MG63 (cell line): ENCODE measurements at regions not wholly inside any gene's neighbourhood (a gene's known extent, or its start where the extent isn't known, plus 50 kb on each side); places are given as distances from the start of the nearest gene placed in this dataset.

Source experiments
- DNase-seq: peaks from one replicate; pipeline ENCODE4 v3.0.0-alpha.2; 2020
- H3K27me3 ChIP-seq: fragments of 250-450 bp; sonication (Bioruptor Pico); 2 replicates; pipeline ENCODE4 v1.5.1; 2020; ENCODE audit warnings: mild to moderate bottlenecking, moderate library complexity
- H3K36me3 ChIP-seq: fragments of 250-450 bp; sonication (Bioruptor Pico); 2 replicates; pipeline ENCODE4 v1.5.1; 2020; ENCODE audit warnings: mild to moderate bottlenecking, moderate library complexity
- H3K4me3 ChIP-seq: fragments of 250-450 bp; sonication (Bioruptor Pico); 2 replicates; pipeline ENCODE4 v1.5.1; 2020; ENCODE audit warnings: mild to moderate bottlenecking, moderate library complexity
- H3K9me3 ChIP-seq: fragments of 250-450 bp; sonication (Bioruptor Pico); 2 replicates; pipeline ENCODE4 v1.5.1; 2020; ENCODE audit warnings: mild to moderate bottlenecking, moderate library complexity

DNA sequence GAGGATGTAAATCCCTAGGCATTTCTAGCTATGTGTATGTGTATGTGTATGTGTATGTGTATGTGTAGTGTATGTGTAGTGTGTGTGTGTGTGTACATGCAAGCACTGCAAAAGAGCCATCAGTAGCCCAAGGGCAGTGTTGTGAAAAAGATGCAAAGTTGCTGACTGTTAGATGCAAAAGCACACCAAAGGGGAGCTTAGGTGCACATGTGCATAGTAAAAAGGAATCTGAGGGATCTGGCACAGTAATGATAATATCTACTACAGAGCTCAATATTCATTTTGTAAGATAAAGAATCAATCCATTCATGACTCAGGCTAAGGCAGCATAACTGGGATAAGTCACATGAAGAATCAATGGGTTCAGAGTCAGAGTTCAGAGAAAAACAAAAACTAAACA, 80.2 kb downstream of the TMEM47 start:
- H3K9me3 ChIP-seq = no peaks in the 10 kb centered on the region
- H3K4me3 ChIP-seq = no peak overlapping the region
- no peak for DNase-seq
- no peaks in the 10 kb centered on the region for H3K36me3 ChIP-seq
- no peaks in the 10 kb centered on the region for H3K27me3 ChIP-seq

DNA sequence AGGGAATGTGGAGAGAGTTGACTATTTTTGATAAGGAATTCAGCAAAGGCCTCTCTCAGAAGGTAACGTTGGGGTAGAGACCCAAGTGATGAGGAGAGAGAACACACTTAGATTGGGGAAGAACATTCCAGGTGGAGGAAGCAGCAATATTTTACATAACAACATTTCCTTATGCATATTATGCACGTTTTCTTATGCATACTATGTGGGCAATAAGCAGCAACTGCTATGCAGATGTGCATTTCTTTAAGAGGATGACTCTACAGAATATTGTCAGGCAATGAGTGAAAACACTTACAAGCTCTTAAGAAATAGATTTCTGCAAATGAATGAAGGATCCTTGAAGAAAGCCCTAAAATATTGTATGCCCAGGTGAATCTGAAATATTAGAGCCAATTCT, 91.1 kb downstream of the TMEM47 start:
- no peak overlapping the region for H3K4me3 ChIP-seq
- no peaks in the 10 kb centered on the region for H3K27me3 ChIP-seq
- DNase-seq = no peak
- no peaks in the 10 kb centered on the region for H3K9me3 ChIP-seq
- no peaks in the 10 kb centered on the region for H3K36me3 ChIP-seq

DNA sequence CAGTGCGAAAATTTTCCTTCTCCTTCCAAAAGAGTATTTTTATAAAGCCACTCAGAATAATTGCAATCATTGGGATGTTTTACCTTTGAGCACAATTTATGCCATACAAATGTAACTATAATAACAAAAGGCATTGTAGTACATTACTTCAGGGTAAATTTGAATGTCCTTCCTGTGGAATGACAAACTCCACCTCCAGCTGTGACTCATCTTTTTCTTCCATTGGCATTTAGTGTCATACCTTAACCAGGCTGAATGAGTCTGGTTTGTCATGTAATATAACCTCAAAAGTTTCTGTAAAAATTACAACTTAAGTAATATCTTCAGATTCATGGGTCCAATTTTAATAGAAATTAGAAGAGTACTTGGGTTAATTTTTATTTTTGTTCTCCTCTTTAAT, 93.3 kb downstream of the TMEM47 start:
- H3K4me3 ChIP-seq = no peak overlapping the region
- no peaks in the 10 kb centered on the region for H3K27me3 ChIP-seq
- H3K36me3 ChIP-seq = no peaks in the 10 kb centered on the region
- no peaks in the 10 kb centered on the region for H3K9me3 ChIP-seq
- DNase-seq = no peak

DNA sequence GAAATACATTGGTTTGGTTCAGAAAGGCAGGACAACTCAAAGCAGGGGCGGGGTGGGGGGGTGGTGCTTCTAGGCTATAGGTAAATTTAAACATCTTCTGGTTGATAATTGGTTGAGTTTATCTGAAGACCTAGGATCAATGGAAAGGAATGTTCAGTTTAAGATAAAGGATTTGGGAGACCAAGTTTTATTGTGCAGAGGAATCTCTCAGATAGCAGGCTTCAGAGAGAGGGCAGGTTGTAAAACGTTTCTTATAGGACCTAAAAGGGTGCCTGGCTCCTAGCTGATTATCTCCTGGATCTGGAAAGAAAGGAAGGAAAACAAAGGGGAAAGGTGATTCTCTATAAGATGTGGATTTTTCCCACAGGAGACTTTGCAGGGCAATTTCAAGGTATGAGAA, 94.0 kb downstream of the TMEM47 start:
- H3K27me3 ChIP-seq = no peaks in the 10 kb centered on the region
- H3K9me3 ChIP-seq = no peaks in the 10 kb centered on the region
- no peak overlapping the region for H3K4me3 ChIP-seq
- no peak for DNase-seq
- H3K36me3 ChIP-seq = no peaks in the 10 kb centered on the region

DNA sequence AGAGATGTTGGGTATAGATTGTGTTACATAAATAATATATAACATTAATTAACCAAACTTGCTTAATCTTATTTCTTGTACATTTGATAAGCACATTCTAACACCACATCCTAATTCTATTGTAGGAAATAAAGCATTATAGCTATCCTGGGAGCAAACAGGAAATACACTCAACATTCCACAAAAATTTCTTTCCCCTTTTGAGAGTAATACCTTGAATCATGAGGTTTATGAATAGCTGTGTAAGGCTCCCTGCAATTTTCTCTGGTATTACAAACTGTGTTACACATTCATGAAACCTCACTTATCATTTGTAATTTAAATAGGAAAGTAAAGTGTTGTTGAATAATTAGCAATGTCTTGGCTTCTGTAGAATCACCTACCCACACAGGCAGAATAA, 95.1 kb downstream of the TMEM47 start:
- Histone ChIP-seq H3K4me3 (no peak overlapping the region), H3K36me3 (no peaks in the 10 kb centered on the region), H3K9me3 (no peaks in the 10 kb centered on the region), H3K27me3 (no peaks in the 10 kb centered on the region)
- DNase-seq = no peak

DNA sequence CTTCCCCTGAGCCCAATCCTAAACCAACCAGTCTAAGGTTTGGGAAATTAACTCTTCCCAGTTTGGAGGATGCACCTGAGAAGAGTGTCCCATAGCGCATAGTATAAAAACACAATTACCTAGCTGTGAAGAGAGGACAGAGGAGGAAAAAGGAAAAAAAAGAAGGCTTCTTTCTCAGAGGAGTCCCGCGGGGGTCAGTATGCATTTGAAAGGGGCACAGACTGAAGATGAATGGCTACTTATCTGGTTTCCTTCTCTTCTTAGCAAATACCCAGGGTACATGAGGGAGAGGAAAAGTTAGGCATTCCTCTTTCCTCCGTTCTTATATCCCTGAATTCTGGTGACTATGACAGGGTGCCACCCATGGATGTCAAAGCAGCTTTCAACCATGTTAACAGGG, 96.9 kb downstream of the TMEM47 start:
- H3K36me3 ChIP-seq = no peaks in the 10 kb centered on the region

DNA sequence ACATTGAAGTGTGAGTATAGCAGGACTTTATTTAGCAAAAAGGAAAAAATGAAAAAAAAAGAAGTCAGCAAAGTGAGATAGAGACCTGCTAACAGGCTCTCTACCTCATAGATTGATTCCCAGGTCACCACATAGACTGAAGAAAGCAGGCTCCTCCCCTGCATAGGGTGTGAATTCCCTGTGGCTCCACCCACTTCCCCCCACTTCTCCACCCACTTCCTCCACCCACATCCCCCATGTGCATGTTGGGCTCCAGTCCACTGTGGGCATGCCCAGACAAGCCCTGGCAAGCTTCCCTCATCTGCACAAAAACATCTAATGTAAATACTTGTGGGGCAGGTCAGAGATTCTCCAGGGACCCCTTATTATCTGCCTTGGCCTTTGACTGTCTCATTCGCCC, 97.8 kb downstream of the TMEM47 start:
- no peak for DNase-seq
- Histone ChIP-seq H3K9me3 (no peaks in the 10 kb centered on the region), H3K27me3 (no peaks in the 10 kb centered on the region), H3K4me3 (no peak overlapping the region), H3K36me3 (no peaks in the 10 kb centered on the region)

More for the DNA sequence above, 96.9 kb downstream of the TMEM47 start:
- H3K9me3 ChIP-seq = no peaks in the 10 kb centered on the region
- H3K27me3 ChIP-seq = no peaks in the 10 kb centered on the region
- no peak overlapping the region for H3K4me3 ChIP-seq
- no peak for DNase-seq

DNA sequence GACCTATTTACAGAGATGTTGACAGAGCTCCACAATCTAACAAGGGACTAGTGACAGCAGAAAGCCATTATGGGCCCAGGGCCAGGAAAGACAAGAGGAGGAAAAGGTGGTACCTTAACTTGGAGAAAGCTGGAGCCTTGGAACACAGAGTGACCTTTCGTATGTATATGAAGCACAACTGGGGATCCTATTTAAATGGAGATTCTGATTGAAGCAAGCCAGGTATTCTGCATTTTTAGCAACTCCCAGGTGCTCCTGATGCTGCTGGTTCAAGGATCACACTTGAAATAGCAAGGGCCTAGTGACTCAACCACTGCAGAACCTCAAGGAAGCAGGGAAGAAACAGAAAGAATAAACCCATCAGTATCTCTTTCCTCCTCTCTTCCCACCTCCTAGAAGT, 99.4 kb downstream of the TMEM47 start:
- H3K9me3 ChIP-seq = no peaks in the 10 kb centered on the region
- no peaks in the 10 kb centered on the region for H3K36me3 ChIP-seq
- no peak overlapping the region for H3K4me3 ChIP-seq
- DNase-seq = no peak
- H3K27me3 ChIP-seq = no peaks in the 10 kb centered on the region

DNA sequence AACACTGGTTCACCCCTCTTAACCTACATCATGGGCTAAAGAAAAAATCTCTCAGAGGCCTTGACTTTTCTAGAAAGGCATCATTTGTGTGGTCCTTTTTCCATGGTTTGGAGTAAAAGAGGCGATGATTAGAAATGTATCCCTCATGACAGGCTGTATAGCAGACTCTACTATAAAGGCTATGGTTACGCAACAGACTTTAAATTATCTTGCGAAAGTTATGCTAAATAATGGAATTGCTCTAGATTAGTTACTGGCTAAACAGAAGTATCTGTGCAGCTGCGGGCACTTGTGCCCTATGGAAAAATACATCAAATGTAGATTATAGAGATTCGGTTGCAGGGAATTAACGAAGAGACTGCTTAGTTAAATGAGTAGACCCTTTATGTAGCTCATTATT, 101.6 kb downstream of the TMEM47 start:
- Histone ChIP-seq H3K27me3 (no peaks in the 10 kb centered on the region), H3K9me3 (no peaks in the 10 kb centered on the region), H3K4me3 (no peak overlapping the region), H3K36me3 (no peaks in the 10 kb centered on the region)
- no peak for DNase-seq

DNA sequence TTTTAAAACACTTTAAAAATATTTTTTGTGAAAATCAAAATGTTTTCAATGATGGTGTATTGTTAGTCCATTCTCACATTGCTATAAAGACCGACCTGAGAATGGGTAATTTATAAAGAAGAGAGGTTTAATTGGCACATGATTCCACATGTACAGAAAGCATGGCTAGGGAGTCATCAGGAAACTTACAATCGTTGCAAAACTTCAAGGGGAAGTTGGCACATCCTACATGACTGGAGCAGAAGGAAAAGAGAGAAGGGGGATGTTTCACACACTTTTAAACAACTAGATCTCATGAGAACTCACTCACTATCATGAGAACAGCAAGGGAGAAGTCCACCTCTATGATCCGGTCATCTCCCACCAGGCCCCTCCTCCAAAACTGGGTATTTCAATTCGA, 110.7 kb downstream of the TMEM47 start:
- H3K9me3 ChIP-seq = no peaks in the 10 kb centered on the region
- DNase-seq = no peak
- H3K4me3 ChIP-seq = no peak overlapping the region

DNA sequence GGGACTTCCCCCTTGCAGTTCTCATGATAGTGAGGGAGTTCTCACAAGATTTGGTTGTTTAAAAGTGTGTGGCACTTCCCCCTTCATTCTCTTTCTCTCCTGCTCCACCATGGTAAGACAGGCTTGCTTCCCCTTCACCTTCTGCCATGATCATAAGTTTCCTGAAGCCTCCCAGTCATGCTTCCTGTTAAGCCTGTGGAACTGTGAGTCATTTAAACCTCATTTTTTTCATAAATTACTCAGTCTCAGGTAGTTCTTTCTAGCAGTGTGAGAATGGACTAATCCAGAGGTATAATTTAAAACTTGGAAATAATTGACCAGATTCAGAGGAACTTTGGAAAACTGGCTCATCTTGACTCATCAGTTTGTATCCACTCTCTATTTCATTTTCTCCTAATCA, 129.0 kb downstream of the TMEM47 start:
- no peaks in the 10 kb centered on the region for H3K36me3 ChIP-seq
- no peaks in the 10 kb centered on the region for H3K9me3 ChIP-seq
- no peak overlapping the region for H3K4me3 ChIP-seq
- no peaks in the 10 kb centered on the region for H3K27me3 ChIP-seq
- DNase-seq = no peak

More for the DNA sequence above, 110.7 kb downstream of the TMEM47 start:
- no peaks in the 10 kb centered on the region for H3K27me3 ChIP-seq
- no peaks in the 10 kb centered on the region for H3K36me3 ChIP-seq

DNA sequence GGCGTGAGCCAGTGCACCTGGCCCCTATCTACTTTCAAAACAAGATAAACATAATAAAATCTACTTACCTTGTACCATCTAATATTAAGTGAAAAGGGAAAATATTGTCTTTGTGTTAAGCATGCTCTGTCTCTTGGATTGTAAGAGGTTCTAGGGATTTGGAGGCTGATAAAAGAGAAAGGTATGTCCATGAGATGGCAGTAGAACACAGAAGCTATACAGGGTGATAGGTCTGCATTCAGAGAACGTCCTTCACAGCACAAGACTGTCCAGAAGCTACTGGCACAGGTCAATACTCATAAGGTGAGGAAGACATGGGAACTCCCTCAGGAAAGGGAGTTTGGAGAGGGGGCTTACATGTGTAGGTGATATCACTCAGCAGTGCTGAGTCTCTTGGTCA, 135.5 kb downstream of the TMEM47 start:
- Histone ChIP-seq H3K36me3 (no peaks in the 10 kb centered on the region), H3K27me3 (no peaks in the 10 kb centered on the region), H3K9me3 (no peaks in the 10 kb centered on the region), H3K4me3 (no peak overlapping the region)
- DNase-seq = no peak

DNA sequence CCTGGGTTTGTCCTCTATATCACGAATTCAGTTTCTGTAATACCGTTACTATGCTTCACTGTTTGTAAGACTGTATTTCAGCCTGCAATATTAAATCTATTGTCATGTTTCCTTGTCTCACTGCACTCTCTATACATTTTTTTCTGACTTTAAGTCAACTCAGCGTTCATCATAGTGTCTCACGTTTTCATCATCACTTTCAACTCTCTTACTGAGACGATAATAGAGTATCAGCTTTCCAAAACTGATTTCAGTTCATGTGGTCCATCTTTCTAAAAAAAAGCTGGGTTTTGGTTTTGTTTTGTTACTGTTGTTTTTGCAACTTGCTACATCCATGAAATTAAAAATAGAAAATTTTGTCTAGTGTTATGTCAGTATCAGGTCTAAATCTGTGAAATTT, 147.7 kb downstream of the TMEM47 start:
- no peak for DNase-seq
- Histone ChIP-seq H3K36me3 (no peaks in the 10 kb centered on the region), H3K27me3 (no peaks in the 10 kb centered on the region), H3K4me3 (no peak overlapping the region), H3K9me3 (no peaks in the 10 kb centered on the region)

DNA sequence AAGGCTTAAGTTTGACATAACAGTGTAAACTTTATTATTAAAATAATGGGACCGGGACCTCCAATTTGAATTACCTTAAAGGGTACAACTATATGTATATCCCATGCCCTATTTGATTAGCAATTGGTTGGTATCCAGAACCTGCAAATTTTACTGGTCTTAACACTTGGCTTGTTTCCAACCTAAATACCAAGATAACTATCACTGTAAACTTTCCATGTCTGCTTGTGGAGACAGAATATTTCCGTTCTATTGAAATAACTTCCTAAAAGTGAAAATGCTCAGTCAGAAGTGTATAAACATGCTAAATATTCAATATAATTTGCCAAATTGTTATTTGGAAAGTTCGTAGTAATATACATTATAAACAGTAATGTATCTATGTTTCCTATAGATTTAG, 154.0 kb downstream of the TMEM47 start:
- no peaks in the 10 kb centered on the region for H3K36me3 ChIP-seq
- H3K9me3 ChIP-seq = no peaks in the 10 kb centered on the region
- no peaks in the 10 kb centered on the region for H3K27me3 ChIP-seq
- no peak for DNase-seq
- H3K4me3 ChIP-seq = no peak overlapping the region

DNA sequence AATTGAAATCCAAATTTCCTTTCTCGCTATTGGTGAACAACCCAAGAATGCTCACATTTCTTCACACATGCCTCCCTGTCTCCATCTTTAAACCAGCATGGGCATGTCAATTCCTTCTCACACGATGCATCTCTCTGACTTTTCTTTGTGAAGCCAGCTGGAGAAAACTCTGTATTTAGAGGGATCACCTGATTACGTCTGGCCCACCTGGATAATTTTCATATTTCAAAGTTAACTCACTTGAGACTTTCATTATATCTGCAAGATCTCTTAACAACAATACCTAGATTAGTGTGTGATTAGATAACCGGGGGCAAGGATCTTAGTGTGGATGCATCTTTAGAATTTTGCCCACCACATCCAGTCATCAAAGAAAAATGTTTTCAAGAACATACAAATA, 164.0 kb downstream of the TMEM47 start:
- no peak overlapping the region for H3K4me3 ChIP-seq
- no peak for DNase-seq
- no peaks in the 10 kb centered on the region for H3K9me3 ChIP-seq
- no peaks in the 10 kb centered on the region for H3K27me3 ChIP-seq
- no peaks in the 10 kb centered on the region for H3K36me3 ChIP-seq

DNA sequence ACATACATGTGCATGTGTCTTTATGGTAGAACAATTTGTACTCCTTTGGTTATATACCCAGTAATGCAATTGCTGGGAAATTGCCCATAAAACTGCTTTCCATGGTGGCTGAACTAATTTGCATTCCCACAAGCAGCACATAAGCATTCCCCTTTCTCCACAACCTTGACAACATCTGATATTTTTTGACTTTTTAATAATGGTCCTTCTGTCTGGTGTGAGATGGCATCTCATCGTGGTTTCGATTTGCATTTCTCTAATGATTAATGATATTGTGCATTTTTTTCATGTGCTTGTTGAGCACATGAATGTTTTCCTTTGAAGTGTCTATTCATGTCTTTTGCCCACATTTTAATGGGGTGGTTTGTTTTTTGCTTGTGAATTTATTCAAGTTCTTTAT, 166.0 kb downstream of the TMEM47 start:
- DNase-seq = no peak
- H3K4me3 ChIP-seq = no peak overlapping the region
- H3K27me3 ChIP-seq = no peaks in the 10 kb centered on the region

DNA sequence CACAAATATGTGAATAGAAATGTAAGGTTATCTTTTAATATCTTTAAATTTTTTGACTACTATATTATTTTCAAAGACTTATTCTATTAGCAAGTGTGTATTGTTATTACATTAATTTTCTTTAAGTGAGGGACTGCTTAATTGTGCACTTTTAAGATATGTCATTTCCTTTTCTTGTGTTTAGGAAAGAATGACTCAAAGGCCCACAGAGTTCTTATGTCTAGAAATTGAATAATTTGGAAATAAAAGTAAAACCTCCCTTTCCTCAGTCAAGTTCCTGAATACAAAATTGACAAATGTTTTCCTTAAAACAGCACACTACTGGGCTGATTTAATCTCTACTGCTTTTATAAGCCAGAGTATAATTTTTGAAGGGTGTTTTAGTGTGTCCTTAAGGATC, 169.7 kb downstream of the TMEM47 start:
- no peaks in the 10 kb centered on the region for H3K9me3 ChIP-seq
- no peak for DNase-seq
- no peaks in the 10 kb centered on the region for H3K27me3 ChIP-seq
- no peaks in the 10 kb centered on the region for H3K36me3 ChIP-seq
- no peak overlapping the region for H3K4me3 ChIP-seq

More for the DNA sequence above, 166.0 kb downstream of the TMEM47 start:
- no peaks in the 10 kb centered on the region for H3K9me3 ChIP-seq
- no peaks in the 10 kb centered on the region for H3K36me3 ChIP-seq

DNA sequence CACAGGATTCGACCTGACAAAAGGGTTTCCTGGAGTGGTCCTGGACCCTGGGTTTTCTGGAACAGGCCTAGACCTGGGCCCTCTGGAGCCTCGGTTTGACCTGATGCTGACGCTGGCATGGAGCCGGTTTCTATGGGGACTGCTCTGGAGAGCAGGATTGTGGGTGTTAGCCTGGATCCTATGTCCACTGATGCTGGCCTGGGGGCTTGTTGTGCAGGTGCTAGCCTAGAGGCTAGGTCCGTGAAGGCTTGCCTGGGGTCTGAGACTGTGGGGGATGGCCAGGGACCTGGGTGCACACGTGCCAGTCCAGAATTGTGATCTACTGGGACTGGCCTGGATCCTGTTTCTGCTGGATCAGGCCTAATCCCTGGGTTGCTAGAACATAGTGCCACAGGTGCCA, 173.1 kb downstream of the TMEM47 start:
- H3K36me3 ChIP-seq = no peaks in the 10 kb centered on the region
- H3K27me3 ChIP-seq = no peaks in the 10 kb centered on the region
- DNase-seq = no peak
- no peaks in the 10 kb centered on the region for H3K9me3 ChIP-seq
- no peak overlapping the region for H3K4me3 ChIP-seq

DNA sequence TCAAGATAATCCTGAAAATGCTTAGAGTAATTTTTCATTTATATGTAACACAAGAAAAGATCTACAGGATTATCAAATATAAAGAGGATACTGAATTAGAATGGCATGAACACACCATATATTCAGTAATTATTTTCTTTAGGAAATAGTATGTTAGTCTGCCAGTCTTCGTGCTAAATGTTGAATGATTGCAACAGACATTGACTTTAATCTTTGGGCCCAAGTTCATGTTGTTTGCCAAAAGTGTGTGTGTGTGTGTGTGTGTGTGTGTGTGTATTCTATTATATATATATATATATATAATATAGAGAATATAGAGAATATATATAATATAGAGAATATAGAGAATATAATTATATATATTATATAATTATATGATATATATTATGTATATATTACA, 186.6 kb downstream of the TMEM47 start:
- no peak for DNase-seq
- Histone ChIP-seq H3K9me3 (no peaks in the 10 kb centered on the region), H3K4me3 (no peak overlapping the region), H3K27me3 (no peaks in the 10 kb centered on the region), H3K36me3 (no peaks in the 10 kb centered on the region)
